COR-L47 (cell line): ENCODE measurements at regions not wholly inside any gene's neighbourhood (a gene's known extent, or its start where the extent isn't known, plus 50 kb on each side); places are given as distances from the start of the nearest gene placed in this dataset.

Source experiments
- DNase-seq: peaks from one replicate; lab custom pipeline; 2025; lab: John Stamatoyannopoulos, UW

- DNase-seq: no peak
Observed at GRCh38 chr17:77379065-77379428, 238.3 kb downstream of the SEC14L1 start.

- DNase-seq: no peak
Observed at GRCh38 chr17:77379832-77380231, 239.1 kb downstream of the SEC14L1 start.

- DNase-seq: no peak
Observed at GRCh38 chr17:77380395-77381184, 239.8 kb downstream of the SEC14L1 start.

GRCh38 chr17:77381185-77381700 lies 240.5 kb downstream of the SEC14L1 start:
- DNase-seq: no peak

GRCh38 chr17:77381731-77382130 lies 241.0 kb downstream of the SEC14L1 start:
- DNase-seq: no peak

- DNase-seq: no peak
Observed at GRCh38 chr17:77382356-77382911, 241.7 kb downstream of the SEC14L1 start.

GRCh38 chr17:77382966-77383612 lies 242.3 kb downstream of the SEC14L1 start:
- no peak for DNase-seq

GRCh38 chr17:77383613-77384608 lies 243.1 kb downstream of the SEC14L1 start:
- no peak for DNase-seq

- no peak for DNase-seq
Observed at GRCh38 chr17:77385750-77386501, 245.2 kb downstream of the SEC14L1 start.

GRCh38 chr17:77386502-77387192 lies 245.9 kb downstream of the SEC14L1 start:
- peak; percentile 26 for DNase-seq

- no peak for DNase-seq
Observed at GRCh38 chr17:77387891-77388290, 247.1 kb downstream of the SEC14L1 start.

- no peak for DNase-seq
Observed at GRCh38 chr17:77388384-77389306, 247.9 kb downstream of the SEC14L1 start.

GRCh38 chr17:77390870-77391269 lies 250.1 kb downstream of the SEC14L1 start:
- DNase-seq: no peak

GRCh38 chr17:77391668-77392375 lies 251.1 kb downstream of the SEC14L1 start:
- no peak for DNase-seq

- DNase-seq: no peak
Observed at GRCh38 chr17:77392376-77393273, 251.9 kb downstream of the SEC14L1 start.

GRCh38 chr17:77393274-77393600 lies 252.5 kb downstream of the SEC14L1 start:
- no peak for DNase-seq

- DNase-seq: no peak
Observed at GRCh38 chr17:77393867-77394539, 253.2 kb downstream of the SEC14L1 start.
